HEK293 (cell line): ENCODE measurements at regions not wholly inside any gene's neighbourhood (a gene's known extent, or its start where the extent isn't known, plus 50 kb on each side); places are given as distances from the start of the nearest gene placed in this dataset.

Experiments
- CTCF ChIA-PET: fragments of 350-600 bp; formaldehyde crosslinking; extraction: SDS; loops from one replicate; lab custom pipeline; 2021; ENCODE audit warnings: antibody characterized with exemption; lab: Yijun Ruan, JAX
- POLR2A ChIA-PET: fragments of 300-600 bp; formaldehyde crosslinking; extraction: SDS; loops from one replicate; lab custom pipeline; 2020; ENCODE audit warnings: antibody characterized with exemption, inconsistent platforms; lab: Yijun Ruan, JAX
- H3K27ac ChIP-seq: fragments of 200-500 bp; sonication (Bioruptor generic); 2 replicates; pipeline ENCODE4 v1.5.1; 2014; ENCODE audit warnings: low read depth, low read length, control low read depth, inconsistent platforms; ENCODE audit errors: extremely low read depth
- H3K36me3 ChIP-seq, 2 experiments: fragments of 200-500 bp in 1 of 2; sonication (Bioruptor generic) in 1 of 2; 1 replicate in 1 of 2; 2 replicates in 1 of 2; pipeline ENCODE4 v1.5.1; 2014 to 2017; ENCODE audit warnings: inconsistent platforms in 2 of 2, low read length in 2 of 2; ENCODE audit not compliant: control insufficient read depth in 2 of 2, insufficient read depth in 1 of 2
- H3K4me1 ChIP-seq: fragments of 200-500 bp; sonication (Bioruptor generic); 2 replicates; pipeline ENCODE4 v1.5.1; 2014; ENCODE audit warnings: mild to moderate bottlenecking, low read length, inconsistent platforms; ENCODE audit not compliant: control insufficient read depth, insufficient read depth
- H3K4me3 ChIP-seq: 2 replicates; pipeline ENCODE4 v1.5.1; 2011; ENCODE audit warnings: low read depth, mild to moderate bottlenecking, control low read depth, low read length, moderate library complexity
- H3K9me3 ChIP-seq: fragments of 200-500 bp; sonication (Bioruptor generic); 2 replicates; pipeline ENCODE4 v1.5.1; 2014; ENCODE audit warnings: low read depth, low read length, inconsistent platforms; ENCODE audit not compliant: control insufficient read depth, insufficient read depth
- GLIS2 ChIP-seq: fragments of 450-650 bp; formaldehyde crosslinking; IDR thresholded peaks from 2 replicates; pipeline ENCODE4 v1.5.1; 2016; ENCODE audit warnings: missing biosample characterization, missing genetic modification characterization
- HOXC10 ChIP-seq: sonication (generic); formaldehyde crosslinking; IDR thresholded peaks from 2 replicates; pipeline ENCODE4 v1.8.1; 2023; ENCODE audit warnings: mild to moderate bottlenecking, missing genetic modification reagents
- OSR2 ChIP-seq: fragments of 450-650 bp; formaldehyde crosslinking; IDR thresholded peaks from 2 replicates; pipeline ENCODE4 v1.5.1; 2016; ENCODE audit warnings: missing biosample characterization, missing genetic modification characterization
- REST ChIP-seq: fragments of 450-650 bp; formaldehyde crosslinking; IDR thresholded peaks from 2 replicates; pipeline ENCODE4 v1.5.1; 2016; ENCODE audit warnings: missing biosample characterization, missing genetic modification characterization
- SP7 ChIP-seq: fragments of 450-650 bp; formaldehyde crosslinking; IDR thresholded peaks from 2 replicates; pipeline ENCODE4 v1.5.1; 2016; ENCODE audit warnings: missing biosample characterization, missing genetic modification characterization
- ZBTB1 ChIP-seq: fragments of 450-650 bp; formaldehyde crosslinking; IDR thresholded peaks from 2 replicates; pipeline ENCODE4 v1.5.1; 2016; ENCODE audit warnings: missing biosample characterization, missing genetic modification characterization
- ZNF112 ChIP-seq: fragments of 450-650 bp; formaldehyde crosslinking; IDR thresholded peaks from 2 replicates; pipeline ENCODE4 v1.5.0; 2017; ENCODE audit warnings: missing biosample characterization, missing genetic modification characterization
- ZNF202 ChIP-seq: fragments of 450-650 bp; formaldehyde crosslinking; IDR thresholded peaks from 2 replicates; pipeline ENCODE4 v1.5.1; 2016; ENCODE audit warnings: missing biosample characterization, missing genetic modification characterization, borderline replicate concordance
- ZNF266 ChIP-seq: fragments of 450-650 bp; formaldehyde crosslinking; IDR thresholded peaks from 2 replicates; pipeline ENCODE4 v1.5.1; 2016; ENCODE audit warnings: missing biosample characterization, missing genetic modification characterization, low read depth
- ZNF398 ChIP-seq: fragments of 450-650 bp; formaldehyde crosslinking; IDR thresholded peaks from 2 replicates; pipeline ENCODE4 v1.5.1; 2017; ENCODE audit warnings: missing biosample characterization, missing genetic modification characterization
- ZNF426 ChIP-seq: fragments of 450-650 bp; formaldehyde crosslinking; IDR thresholded peaks from 2 replicates; pipeline ENCODE4 v1.5.1; 2017; ENCODE audit warnings: missing biosample characterization, missing genetic modification characterization, mild to moderate bottlenecking, inconsistent platforms, moderate library complexity
- ZNF488 ChIP-seq: fragments of 450-650 bp; formaldehyde crosslinking; IDR thresholded peaks from 2 replicates; pipeline ENCODE4 v1.5.1; 2016; ENCODE audit warnings: missing biosample characterization, missing genetic modification characterization
- ZNF529 ChIP-seq: fragments of 450-650 bp; formaldehyde crosslinking; IDR thresholded peaks from 2 replicates; pipeline ENCODE4 v1.5.1; 2017; ENCODE audit warnings: missing genetic modification characterization, missing biosample characterization; ENCODE audit not compliant: insufficient replicate concordance
- ZNF555 ChIP-seq: fragments of 450-650 bp; formaldehyde crosslinking; conservative IDR thresholded peaks from 2 replicates; pipeline ENCODE4 v1.5.1; 2017; ENCODE audit warnings: missing biosample characterization, mild to moderate bottlenecking, missing genetic modification characterization, inconsistent platforms
- ZNF580 ChIP-seq: fragments of 450-650 bp; formaldehyde crosslinking; IDR thresholded peaks from 2 replicates; pipeline ENCODE4 v1.5.1; 2016; ENCODE audit warnings: missing biosample characterization, missing genetic modification characterization
- ZNF585B ChIP-seq: fragments of 450-650 bp; formaldehyde crosslinking; IDR thresholded peaks from 2 replicates; pipeline ENCODE4 v1.5.1; 2016; ENCODE audit warnings: missing biosample characterization, missing genetic modification characterization
- ZNF600 ChIP-seq: fragments of 450-650 bp; formaldehyde crosslinking; IDR thresholded peaks from 2 replicates; pipeline ENCODE4 v1.5.1; 2016; ENCODE audit warnings: missing biosample characterization, missing genetic modification characterization
- ZNF629 ChIP-seq: fragments of 450-650 bp; formaldehyde crosslinking; IDR thresholded peaks from 2 replicates; pipeline ENCODE4 v1.5.1; 2017; ENCODE audit warnings: missing biosample characterization, missing genetic modification characterization
- ZNF707 ChIP-seq: fragments of 450-650 bp; formaldehyde crosslinking; IDR thresholded peaks from 2 replicates; pipeline ENCODE4 v1.5.1; 2016; ENCODE audit warnings: missing biosample characterization, missing genetic modification characterization
- ZNF792 ChIP-seq: fragments of 450-650 bp; formaldehyde crosslinking; IDR thresholded peaks from 2 replicates; pipeline ENCODE4 v1.5.1; 2016; ENCODE audit warnings: missing biosample characterization, missing genetic modification characterization
- TF ChIP-seq, protein P1 (sequence below): fragments of 450-650 bp; formaldehyde crosslinking; IDR thresholded peaks from 2 replicates; pipeline ENCODE4 v1.5.1; 2016; ENCODE audit warnings: missing biosample characterization, missing genetic modification characterization
- TF ChIP-seq, protein P2 (sequence below): fragments of 450-650 bp; formaldehyde crosslinking; IDR thresholded peaks from 2 replicates; pipeline ENCODE4 v1.5.1; 2016; ENCODE audit warnings: missing biosample characterization, missing genetic modification characterization
- TF ChIP-seq, protein P3 (sequence below): fragments of 450-650 bp; formaldehyde crosslinking; IDR thresholded peaks from 2 replicates; pipeline ENCODE4 v1.5.1; 2016; ENCODE audit warnings: missing biosample characterization, missing genetic modification characterization
- TF ChIP-seq, protein P4 (sequence below): fragments of 450-650 bp; formaldehyde crosslinking; IDR thresholded peaks from 2 replicates; pipeline ENCODE4; 2016; ENCODE audit warnings: missing biosample characterization, missing genetic modification characterization

- TF ChIP-seq ZNF629 (tag by site-specific recombination) (peak; percentile 63), OSR2 (no peak), GLIS2 (tag by site-specific recombination) (no peak), ZNF792 (no peak), ZBTB1 (tag by site-specific recombination) (no peak), ZNF398 (tag by site-specific recombination) (no peak), ZNF266 (no peak), ZNF600 (no peak), REST (no peak), HOXC10 (CRISPR knock-in tag) (no peak), ZNF707 (tag by site-specific recombination) (no peak), ZNF529 (tag by site-specific recombination) (no peak)
- TF ChIP-seq, protein P1, sequence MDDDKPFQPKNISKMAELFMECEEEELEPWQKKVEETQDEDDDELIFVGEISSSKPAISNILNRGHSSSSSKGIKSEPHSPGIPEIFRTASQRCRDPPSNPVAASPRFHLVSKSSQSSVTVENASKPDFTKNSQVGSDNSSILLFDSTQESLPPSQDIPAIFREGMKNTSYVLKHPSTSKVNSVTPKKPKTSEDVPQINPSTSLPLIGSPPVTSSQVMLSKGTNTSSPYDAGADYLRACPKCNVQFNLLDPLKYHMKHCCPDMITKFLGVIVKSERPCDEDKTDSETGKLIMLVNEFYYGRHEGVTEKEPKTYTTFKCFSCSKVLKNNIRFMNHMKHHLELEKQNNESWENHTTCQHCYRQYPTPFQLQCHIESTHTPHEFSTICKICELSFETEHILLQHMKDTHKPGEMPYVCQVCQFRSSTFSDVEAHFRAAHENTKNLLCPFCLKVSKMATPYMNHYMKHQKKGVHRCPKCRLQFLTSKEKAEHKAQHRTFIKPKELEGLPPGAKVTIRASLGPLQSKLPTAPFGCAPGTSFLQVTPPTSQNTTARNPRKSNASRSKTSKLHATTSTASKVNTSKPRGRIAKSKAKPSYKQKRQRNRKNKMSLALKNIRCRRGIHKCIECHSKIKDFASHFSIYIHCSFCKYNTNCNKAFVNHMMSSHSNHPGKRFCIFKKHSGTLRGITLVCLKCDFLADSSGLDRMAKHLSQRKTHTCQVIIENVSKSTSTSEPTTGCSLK: no peak
- TF ChIP-seq, protein P2, sequence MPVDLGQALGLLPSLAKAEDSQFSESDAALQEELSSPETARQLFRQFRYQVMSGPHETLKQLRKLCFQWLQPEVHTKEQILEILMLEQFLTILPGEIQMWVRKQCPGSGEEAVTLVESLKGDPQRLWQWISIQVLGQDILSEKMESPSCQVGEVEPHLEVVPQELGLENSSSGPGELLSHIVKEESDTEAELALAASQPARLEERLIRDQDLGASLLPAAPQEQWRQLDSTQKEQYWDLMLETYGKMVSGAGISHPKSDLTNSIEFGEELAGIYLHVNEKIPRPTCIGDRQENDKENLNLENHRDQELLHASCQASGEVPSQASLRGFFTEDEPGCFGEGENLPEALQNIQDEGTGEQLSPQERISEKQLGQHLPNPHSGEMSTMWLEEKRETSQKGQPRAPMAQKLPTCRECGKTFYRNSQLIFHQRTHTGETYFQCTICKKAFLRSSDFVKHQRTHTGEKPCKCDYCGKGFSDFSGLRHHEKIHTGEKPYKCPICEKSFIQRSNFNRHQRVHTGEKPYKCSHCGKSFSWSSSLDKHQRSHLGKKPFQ: no peak
Measured at GRCh38 chr5:30099634-30100033, 1093.9 kb upstream of the CDH6 start (continued).

GRCh38 chr5:30098940-30099339 is 1094.5 kb upstream of the CDH6 start:
- H3K36me3 ChIP-seq: no peaks in the 10 kb centered on the region
- H3K4me3 ChIP-seq: no peak overlapping the region
- ChIA-PET POLR2A (no interaction called here), CTCF (no interaction called here)
- H3K9me3 ChIP-seq: no peaks in the 10 kb centered on the region
- H3K27ac ChIP-seq: no peak overlapping the region
- H3K4me1 ChIP-seq: no peaks in the 10 kb centered on the region
- TF ChIP-seq ZNF585B (no peak), ZNF426 (tag by site-specific recombination) (no peak), ZNF112 (tag by site-specific recombination) (no peak), ZNF580 (tag by site-specific recombination) (no peak), ZNF488 (tag by site-specific recombination) (no peak), ZNF202 (no peak), SP7 (no peak), ZNF555 (tag by site-specific recombination) (no peak)
- TF ChIP-seq, protein P3, sequence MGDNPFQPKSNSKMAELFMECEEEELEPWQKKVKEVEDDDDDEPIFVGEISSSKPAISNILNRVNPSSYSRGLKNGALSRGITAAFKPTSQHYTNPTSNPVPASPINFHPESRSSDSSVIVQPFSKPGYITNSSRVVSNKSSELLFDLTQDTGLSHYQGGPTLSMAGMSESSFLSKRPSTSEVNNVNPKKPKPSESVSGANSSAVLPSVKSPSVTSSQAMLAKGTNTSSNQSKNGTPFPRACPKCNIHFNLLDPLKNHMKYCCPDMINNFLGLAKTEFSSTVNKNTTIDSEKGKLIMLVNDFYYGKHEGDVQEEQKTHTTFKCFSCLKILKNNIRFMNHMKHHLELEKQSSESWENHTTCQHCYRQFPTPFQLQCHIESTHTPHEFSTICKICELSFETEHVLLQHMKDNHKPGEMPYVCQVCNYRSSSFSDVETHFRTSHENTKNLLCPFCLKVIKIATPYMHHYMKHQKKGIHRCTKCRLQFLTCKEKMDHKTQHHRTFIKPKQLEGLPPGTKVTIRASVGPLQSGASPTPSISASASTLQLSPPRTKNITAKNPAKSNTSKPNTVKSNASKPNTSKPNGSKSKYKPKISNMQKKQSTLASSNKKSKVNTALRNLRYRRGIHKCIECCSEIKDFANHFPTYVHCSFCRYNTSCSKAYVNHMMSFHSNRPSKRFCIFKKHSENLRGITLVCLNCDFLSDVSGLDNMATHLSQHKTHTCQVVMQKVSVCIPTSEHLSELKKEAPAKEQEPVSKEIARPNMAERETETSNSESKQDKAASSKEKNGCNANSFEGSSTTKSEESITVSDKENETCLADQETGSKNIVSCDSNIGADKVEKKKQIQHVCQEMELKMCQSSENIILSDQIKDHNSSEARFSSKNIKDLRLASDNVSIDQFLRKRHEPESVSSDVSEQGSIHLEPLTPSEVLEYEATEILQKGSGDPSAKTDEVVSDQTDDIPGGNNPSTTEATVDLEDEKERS (tag by site-specific recombination): no peak
- TF ChIP-seq, protein P4, sequence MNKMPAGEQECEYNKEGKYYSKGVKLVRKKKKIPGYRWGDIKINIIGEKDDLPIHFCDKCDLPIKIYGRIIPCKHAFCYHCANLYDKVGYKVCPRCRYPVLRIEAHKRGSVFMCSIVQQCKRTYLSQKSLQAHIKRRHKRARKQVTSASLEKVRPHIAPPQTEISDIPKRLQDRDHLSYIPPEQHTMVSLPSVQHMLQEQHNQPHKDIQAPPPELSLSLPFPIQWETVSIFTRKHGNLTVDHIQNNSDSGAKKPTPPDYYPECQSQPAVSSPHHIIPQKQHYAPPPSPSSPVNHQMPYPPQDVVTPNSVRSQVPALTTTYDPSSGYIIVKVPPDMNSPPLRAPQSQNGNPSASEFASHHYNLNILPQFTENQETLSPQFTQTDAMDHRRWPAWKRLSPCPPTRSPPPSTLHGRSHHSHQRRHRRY: no peak
